ENCODE measurements at regions not wholly inside any gene's neighbourhood (a gene's known extent, or its start where the extent isn't known, plus 50 kb on each side); places are given as distances from the start of the nearest gene placed in this dataset.

DNA sequence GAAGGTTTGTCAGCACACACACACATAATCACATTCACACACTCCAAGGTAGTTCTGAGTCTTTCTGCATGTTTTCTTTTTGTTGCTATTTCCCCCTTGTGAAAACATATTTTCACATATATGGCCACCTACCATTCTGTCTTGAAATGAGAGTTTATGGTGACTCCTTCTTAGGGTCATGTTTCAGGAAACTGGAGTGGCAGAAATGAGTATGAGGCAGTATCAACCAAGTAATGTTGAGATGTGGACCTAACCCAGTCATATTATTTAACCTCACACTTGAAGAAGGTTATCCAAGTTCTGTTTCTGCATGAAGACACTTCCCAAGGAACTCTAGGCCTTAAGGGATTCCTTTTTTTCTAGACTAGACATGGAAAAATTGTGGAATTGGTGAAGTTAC is 481.4 kb downstream of the ETS1 start:
- DNase-seq (ENCODE audit: low read depth in 1 of 2, low spot score in 1 of 2): no peak

DNA sequence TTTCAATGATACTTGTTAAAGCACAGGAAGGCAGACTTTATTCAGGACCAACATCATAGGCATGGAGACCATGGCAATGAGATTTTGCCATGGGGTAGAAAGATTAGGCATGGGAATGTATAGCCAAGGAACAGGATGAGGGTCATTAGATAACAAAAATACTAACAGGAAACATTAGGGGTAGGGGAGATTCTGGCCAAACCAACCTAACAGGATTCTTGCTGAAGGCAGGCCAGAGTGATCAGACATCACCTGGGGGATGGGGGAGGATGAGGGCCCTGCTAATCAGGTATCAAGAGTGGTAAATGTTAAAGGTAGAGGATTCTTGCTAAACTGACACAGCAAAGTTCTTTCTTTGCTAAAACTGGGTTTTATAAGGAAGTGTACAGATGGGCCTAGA is 481.8 kb downstream of the ETS1 start:
- no peak for DNase-seq (ENCODE audit: low read depth in 1 of 2, low spot score in 1 of 2)

GRCh38 chr11:128103278-128103873 is 484.0 kb downstream of the ETS1 start:
- DNase-seq (ENCODE audit: low read depth in 1 of 2, low spot score in 1 of 2): no peak

DNA sequence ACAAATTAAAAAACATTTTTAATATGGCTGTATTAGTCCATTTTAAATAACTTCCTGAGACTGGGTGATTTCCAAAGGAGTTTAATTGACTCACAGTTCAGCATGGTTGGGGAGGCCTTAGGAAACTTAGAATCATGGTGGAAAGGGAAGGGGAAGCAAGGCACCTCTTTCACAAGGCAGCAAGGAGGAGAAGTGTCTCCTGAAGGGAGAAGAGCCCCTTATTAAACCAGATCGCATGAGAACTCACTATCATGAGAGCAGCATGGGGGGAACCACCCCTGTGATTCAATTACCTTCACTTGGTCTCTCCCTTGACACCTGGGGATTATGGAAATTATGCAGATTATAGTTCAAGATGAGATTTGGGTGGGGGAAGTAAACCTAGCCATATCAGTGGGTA is 488.6 kb downstream of the ETS1 start:
- DNase-seq (ENCODE audit: low read depth in 1 of 2, low spot score in 1 of 2): peak in 1 of 2 donors; percentile 21

DNA sequence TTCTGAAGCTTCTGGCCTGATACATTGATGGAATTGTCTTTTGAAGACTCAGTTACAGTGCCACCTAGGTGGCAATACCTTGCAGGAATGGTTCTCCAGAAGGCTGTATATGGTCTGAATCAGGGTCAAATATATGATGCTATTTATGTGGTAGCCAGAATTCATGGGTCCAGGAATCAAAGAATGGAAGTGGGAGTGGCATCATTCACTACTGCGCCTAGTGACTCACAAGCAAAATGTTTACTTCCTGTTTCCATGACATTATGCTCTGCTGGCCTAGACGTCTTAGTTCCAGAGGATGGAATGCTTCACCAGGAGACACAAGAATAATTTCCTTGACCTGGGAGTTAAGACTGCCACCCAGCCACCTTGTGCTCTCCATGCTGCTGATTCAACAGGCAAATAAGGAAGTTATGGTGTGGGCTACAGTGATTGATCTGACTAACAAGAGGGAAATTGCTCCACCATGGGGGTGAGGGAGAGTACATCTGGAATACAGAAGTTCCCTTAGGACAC is 491.8 kb downstream of the ETS1 start:
- DNase-seq (ENCODE audit: low read depth in 1 of 2, low spot score in 1 of 2): no peak

GRCh38 chr11:128093689-128094088 is 493.7 kb downstream of the ETS1 start:
- no peak for DNase-seq (ENCODE audit: low read depth in 1 of 2, low spot score in 1 of 2)

DNA sequence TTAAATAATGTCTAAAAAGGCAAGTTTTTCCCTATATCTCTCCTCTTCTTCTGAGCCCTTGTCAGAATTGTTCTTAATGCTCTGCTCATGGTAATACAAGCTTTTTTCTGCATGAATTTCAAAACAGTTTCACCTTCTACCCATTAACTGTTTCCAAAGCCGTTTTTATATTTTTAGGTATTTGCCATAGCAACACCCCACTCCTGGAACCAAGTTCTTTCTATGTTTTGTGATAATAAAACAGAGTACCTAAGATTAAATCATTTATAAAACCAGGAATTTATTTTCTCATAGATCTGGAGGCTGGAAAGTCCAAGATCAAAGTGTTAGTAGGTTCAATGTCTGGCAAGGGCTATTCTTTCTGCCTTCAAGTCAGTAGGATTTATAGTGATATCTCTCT is 497.4 kb downstream of the ETS1 start:
- DNase-seq (ENCODE audit: low read depth in 1 of 2, low spot score in 1 of 2): no peak

- no peak for DNase-seq (ENCODE audit: low read depth in 1 of 2, low spot score in 1 of 2)
Observed at GRCh38 chr11:128086794-128087193, 500.6 kb downstream of the ETS1 start.

- no peak for DNase-seq (ENCODE audit: low read depth in 1 of 2, low spot score in 1 of 2)
Observed at GRCh38 chr11:128085276-128085675, 502.1 kb downstream of the ETS1 start.

DNA sequence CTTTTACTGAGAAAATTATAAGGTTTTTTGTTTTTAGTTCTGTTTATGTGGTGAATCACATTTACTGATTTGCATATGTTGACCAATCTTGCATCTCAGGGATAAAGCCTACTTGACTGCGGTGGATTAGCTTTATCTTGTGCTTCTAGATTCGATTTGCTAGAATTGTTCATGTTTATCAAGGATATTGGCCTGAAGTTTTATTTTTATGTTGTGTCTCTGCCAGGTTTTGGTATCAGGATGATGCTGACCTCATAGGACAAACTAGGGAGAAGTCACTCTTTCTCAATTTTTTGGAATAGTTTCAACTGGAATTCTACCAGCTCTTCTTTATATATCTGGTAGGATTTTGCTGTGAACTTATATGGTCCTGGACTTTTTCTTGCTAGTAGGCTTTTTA is 504.8 kb downstream of the ETS1 start:
- DNase-seq (ENCODE audit: low read depth in 1 of 2, low spot score in 1 of 2): no peak

DNA sequence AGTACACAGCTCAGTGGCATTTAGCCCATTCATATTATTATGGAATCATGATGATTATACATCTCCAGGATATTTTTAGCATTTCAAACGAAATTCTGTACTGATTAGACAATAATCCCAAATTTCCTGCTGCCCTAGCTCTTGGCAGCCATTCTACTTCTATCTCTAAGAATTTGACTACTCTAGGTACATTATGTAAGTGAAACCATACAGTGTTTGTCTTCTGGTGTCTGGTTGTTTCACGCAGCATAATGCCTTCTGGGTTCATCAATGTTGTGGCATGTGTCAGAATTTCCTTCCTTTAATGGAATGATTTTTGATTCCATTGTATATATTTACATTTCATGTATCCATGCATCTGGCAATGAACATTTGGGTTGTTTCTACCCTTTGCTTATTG is 517.7 kb downstream of the ETS1 start:
- DNase-seq (ENCODE audit: low read depth in 1 of 2, low spot score in 1 of 2): no peak

DNA sequence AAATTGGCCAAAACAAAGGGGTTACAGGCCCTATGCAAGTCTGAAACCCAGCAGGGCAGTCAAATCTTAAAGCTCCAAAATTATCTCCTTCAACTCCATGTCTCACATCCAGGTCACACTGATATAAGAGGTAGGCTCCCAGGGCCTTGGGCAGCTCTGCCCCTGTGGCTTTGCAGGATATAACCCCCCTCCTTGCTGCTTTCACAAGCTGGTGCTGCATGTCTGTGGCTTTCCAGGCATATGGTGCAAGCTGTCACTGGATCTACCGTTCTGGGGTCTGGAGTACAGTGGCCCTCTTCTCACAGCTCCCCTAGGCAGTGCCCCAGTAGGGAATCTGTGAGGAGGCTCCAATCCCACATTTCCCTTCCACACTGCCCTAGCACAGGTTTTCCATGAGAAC is 519.6 kb downstream of the ETS1 start:
- no peak for DNase-seq (ENCODE audit: low read depth in 1 of 2, low spot score in 1 of 2)

DNA sequence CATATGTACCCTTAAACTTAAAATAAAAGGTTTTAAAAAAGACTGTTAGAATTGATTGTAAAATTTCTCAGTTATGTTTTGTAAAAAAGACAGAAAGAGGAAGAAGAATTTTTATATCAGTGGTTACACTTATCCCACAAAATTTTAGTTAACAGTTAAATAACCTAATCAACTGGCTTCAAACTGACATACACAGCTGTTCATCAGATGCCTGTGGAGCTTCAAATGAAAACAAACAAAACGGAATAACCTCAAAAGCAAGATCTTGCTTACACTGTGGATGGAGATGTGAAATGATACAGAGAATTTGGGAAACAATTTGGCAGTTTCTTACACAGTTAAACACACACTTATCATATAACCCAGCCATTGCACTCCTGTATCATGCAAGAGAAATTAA is 521.0 kb downstream of the ETS1 start:
- DNase-seq (ENCODE audit: low read depth in 1 of 2, low spot score in 1 of 2): no peak

DNA sequence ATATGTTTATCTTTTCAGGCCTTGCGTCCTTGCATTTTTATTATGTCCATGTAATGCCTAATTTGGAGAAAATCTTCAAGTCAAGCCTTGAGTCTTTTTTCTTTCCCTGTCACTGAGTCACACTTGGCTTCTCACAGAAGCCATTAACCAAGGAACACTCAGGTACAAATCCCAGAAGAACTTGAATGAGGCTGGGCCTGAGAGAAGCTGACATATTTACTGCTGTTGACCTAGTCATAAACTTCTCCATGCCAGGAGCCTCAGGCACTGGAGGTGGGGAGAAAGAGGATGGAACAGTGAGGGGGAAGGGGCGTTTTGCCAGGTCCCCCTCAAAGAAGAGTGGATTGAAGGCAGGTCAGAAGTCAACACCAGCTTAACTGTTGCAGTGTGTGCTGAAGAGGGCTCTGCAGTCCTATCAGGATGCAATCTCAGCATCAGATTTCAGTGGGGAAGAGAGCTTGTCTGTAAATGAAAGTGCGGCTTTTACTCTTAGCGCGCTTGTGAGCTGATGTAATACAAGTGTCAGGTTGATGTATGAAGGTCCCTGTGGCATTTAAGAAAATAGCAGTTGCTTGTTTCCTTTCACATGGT is 526.0 kb downstream of the ETS1 start:
- no peak for DNase-seq (ENCODE audit: low read depth in 1 of 2, low spot score in 1 of 2)

DNA sequence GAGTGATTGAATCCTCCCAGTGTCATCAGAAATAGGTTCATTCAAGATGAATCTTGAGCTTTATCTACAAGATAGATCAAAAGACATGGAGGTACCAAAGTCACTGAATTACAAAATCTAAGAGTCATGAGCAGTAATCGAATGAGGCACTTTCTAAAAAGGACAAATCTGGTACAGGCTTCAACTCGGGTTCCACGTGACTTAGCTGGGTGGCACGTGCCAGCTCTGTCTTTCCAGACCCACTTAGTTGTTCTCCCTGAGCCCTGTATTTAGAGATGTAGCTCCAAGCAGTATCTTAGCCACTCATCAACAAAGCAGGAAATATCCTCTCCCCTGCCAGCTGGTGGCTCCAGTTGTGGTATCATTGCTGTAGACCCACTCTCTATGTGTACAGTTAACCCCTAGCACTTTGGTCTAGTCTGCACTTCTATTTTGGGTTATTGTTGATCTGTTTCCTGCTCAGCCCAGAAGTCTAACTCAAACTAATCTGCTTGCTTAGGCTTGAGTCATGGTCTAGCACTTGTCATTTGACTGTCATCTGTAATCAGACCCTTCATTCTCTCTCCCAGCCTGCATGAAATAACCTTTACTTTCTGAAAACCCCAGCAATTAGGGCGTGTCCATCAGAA is 528.7 kb downstream of the ETS1 start:
- DNase-seq (ENCODE audit: low read depth in 1 of 2, low spot score in 1 of 2): no peak

DNA sequence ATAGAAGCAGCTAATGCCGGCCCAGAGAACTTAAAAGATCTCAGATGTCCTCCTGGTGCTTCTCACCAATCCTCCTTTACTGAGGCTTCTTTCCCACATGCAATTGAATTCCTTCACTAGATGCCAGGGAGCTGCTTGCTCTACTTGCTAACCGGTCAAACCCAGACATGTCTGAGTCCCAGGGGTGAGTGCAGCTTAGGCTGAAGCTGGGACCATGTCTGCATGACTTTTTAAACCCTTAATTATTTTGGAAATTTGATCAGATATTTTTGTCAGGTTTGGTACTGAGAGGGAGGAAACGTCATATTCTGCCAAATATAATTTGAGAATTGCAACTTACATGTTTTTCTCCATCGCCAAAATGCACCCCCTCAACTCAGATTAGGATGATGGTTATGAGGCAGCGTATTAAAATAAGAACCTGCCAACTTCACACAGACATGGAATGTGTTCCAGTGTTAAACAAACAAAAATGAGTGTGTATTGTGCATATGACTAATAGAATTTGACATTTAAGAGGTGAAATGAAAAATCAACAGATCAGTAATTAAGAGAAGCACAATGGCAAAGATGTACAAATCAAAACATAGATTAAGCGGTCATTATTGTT is 529.5 kb downstream of the ETS1 start:
- no peak for DNase-seq (ENCODE audit: low read depth in 1 of 2, low spot score in 1 of 2)

GRCh38 chr11:128055576-128056217 is 531.7 kb downstream of the ETS1 start:
- no peak for DNase-seq (ENCODE audit: low read depth in 1 of 2, low spot score in 1 of 2)

DNA sequence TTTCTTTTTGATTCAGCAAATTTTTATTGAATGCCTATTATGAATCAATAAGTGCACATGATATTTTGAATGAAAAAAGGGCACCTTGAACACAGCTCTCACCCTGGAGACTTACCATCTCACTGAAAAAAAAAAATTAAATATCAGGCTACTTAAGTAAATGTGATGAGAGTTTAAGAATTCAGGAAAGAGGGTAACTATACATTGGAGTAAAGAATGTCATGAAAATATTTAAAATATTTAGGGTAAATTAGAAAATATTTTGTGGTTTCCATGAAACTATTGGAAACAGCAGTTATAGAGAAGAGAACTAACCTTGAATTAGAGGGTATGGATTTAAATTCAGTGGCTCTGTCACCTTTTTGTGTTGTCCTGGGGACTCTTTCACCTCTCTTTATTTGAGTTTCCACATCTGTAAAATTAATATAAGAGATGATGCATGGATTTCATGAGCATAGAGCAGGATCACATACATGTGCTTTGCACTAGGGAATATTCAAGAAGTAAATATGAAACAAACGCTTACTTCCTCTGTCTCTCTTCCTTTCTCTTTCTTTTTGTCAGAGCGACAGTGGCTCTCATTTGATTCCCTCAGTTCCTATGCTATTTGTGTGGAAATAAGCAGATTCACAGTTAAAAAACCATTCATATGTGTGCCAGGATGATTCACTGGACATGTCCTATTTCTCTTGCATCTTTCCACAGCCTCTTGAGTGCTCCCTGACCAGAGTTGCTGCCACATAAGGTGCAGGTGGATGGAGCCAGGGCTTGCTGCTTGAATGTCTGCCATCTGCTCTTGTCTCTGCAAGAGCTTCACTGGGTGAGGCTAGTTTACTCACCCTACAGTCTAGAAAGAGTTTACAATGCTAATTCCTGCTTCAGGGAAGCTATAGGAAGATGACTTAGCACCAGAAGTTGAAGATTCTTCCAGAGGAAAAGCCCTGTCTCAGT is 533.1 kb downstream of the ETS1 start:
- DNase-seq (ENCODE audit: low read depth in 1 of 2, low spot score in 1 of 2): no peak

DNA sequence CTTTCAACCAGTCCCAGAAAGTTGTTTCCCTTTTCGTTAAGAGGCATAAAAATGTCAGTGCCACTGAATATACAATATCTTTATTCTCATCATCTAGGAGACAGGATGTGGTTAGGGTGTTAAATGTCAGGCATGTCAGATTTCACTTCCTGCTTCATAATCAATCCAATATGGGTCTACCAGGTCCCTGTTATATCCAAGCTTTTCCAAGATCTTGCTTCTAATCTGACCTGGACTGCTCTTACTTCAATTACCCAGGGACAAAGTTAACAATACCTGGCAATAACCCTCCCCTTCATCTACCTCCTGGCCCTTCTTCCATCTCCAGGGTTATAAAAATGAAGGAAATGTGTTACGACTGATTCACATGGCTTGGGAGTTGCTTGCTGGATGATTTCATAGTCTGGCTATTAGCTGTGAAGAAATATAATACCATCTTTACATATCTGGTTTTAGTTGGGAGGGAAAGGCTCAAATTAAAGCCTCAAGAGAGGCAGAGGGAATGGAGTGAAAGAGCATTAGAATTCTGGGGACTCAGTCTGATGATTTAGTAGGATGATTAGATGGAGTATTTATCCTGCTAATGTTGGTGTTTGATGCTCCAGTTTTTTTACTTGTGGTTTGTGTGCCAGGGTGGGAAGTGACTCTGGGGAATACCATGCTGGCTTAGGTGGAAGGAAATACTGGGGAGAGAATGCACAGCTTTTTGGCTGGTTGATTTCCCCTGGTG is 534.3 kb downstream of the ETS1 start:
- no peak for DNase-seq (ENCODE audit: low read depth in 1 of 2, low spot score in 1 of 2)

DNA sequence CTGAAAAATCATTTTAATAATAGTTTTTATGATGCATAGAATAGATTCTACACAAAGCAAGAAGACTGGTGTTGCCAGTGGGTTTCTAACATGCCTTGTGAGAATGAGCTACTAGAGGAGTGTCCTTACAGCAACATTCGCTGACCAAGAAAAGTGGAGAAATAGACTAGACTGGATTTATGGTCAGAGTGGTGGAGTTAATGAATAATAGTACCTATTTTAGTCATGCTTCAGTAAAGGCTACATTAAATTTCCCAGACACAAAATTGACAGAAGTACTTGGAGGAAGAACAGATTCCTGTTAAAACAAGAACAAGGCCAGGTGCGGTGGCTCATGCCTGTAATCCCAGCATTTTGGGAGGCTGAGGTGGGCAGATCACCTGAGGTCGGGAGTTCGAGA is 539.2 kb downstream of the ETS1 start:
- no peak for DNase-seq (ENCODE audit: low read depth in 1 of 2, low spot score in 1 of 2)

Data from activated CD4-positive, alpha-beta T cell treated with anti-CD3 and anti-CD28 coated beads, Interleukin-2, amount 50 U/mL, for 24 hours (primary cell).